ENCODE measurements at regions not wholly inside any gene's neighbourhood (a gene's known extent, or its start where the extent isn't known, plus 50 kb on each side); places are given as distances from the start of the nearest gene placed in this dataset.

GRCh38 chr9:87427851-87428506 lies 69.7 kb upstream of the DAPK1 start:
- TF ChIP-seq CTCF (IDR thresholded peaks at IDR 0.05), result no peak
- TF ChIP-seq POLR2A (IDR thresholded peaks at IDR 0.05), result no peak

All from suprapubic skin (tissue), 3 donors.